Subcutaneous abdominal adipose tissue (tissue), 5 donors: ENCODE measurements at regions not wholly inside any gene's neighbourhood (a gene's known extent, or its start where the extent isn't known, plus 50 kb on each side); places are given as distances from the start of the nearest gene placed in this dataset.
"Not testable (repeated sequence)": the region's sequence is repeated elsewhere in the genome, so short reads cannot be mapped to it uniquely, and the experiment has no call there.

Experiments
- H3K27ac ChIP-seq: one replicate; pipeline ENCODE4 v1.7.0; 2013; ENCODE audit warnings: low read depth, mild to moderate bottlenecking, inconsistent platforms, low read length, moderate library complexity
- H3K27me3 ChIP-seq, 5 donors: one replicate each; pipeline ENCODE4 v1.7.0; 2013; ENCODE audit warnings: low read length in 5 of 5, inconsistent platforms in 1 of 5; ENCODE audit not compliant: control insufficient read depth in 5 of 5, insufficient read depth in 4 of 5
- H3K36me3 ChIP-seq, 5 donors: one replicate each; pipeline ENCODE4 v1.7.0; 2013; ENCODE audit warnings: low read length in 5 of 5; ENCODE audit not compliant: control insufficient read depth in 5 of 5, insufficient read depth in 5 of 5
- H3K4me1 ChIP-seq, 5 donors: one replicate each; pipeline ENCODE4 v1.7.0; 2013; ENCODE audit warnings: low read length in 5 of 5, mild to moderate bottlenecking in 3 of 5, moderate library complexity in 1 of 5; ENCODE audit not compliant: control insufficient read depth in 5 of 5, insufficient read depth in 5 of 5
- H3K4me3 ChIP-seq, 5 donors: one replicate each; pipeline ENCODE4 v1.7.0; 2013; ENCODE audit warnings: low read length in 5 of 5, low read depth in 1 of 5
- H3K9ac ChIP-seq, 5 donors: one replicate each; pipeline ENCODE4 v1.7.0; 2013; ENCODE audit warnings: low read length in 5 of 5, mild to moderate bottlenecking in 4 of 5, moderate library complexity in 3 of 5
- H3K9me3 ChIP-seq, 5 donors: one replicate each; pipeline ENCODE4 v1.7.0; 2013; ENCODE audit warnings: low read length in 5 of 5; ENCODE audit not compliant: control insufficient read depth in 5 of 5
- donor health status: healthy.
- donor health status: healthy.
- donor health status: healthy.
- donor health status: healthy.
- donor health status: healthy.

- Histone ChIP-seq H3K9ac (no peak overlapping the region), H3K27ac (no peak overlapping the region), H3K36me3 (no peaks in the 10 kb centered on the region), H3K9me3 (peaks cover 5 to 23% (median 17%) of the 10 kb centered on the region in 5 donors), H3K4me3 (no peak overlapping the region), H3K27me3 (peaks cover 0 to 6% (median 0%) of the 10 kb centered on the region in 5 donors), H3K4me1 (peaks cover 0 to 16% (median 3%) of the 10 kb centered on the region in 5 donors)
Measured at GRCh38 chr5:172523146-172523745, 68.9 kb upstream of the SH3PXD2B start.

- Histone ChIP-seq H3K4me3 (no peak overlapping the region), H3K9me3 (peaks cover 5 to 23% (median 17%) of the 10 kb centered on the region in 5 donors), H3K4me1 (no peaks in the 10 kb centered on the region), H3K9ac (no peak overlapping the region), H3K36me3 (no peaks in the 10 kb centered on the region), H3K27me3 (peaks cover 0 to 6% (median 0%) of the 10 kb centered on the region in 5 donors), H3K27ac (no peak overlapping the region)
Measured at GRCh38 chr5:172521338-172521932, 67.1 kb upstream of the SH3PXD2B start.

- Histone ChIP-seq H3K4me1 (peaks cover 0 to 20% (median 0%) of the 10 kb centered on the region in 5 donors), H3K27ac (no peak overlapping the region), H3K4me3 (no peak overlapping the region), H3K9me3 (peaks cover 5 to 22% (median 17%) of the 10 kb centered on the region in 5 donors), H3K9ac (no peak overlapping the region), H3K27me3 (peaks cover 0 to 6% (median 0%) of the 10 kb centered on the region in 5 donors), H3K36me3 (no peaks in the 10 kb centered on the region)
Measured at GRCh38 chr5:172511952-172512351, 57.6 kb upstream of the SH3PXD2B start.

GRCh38 chr5:172509405-172509781 is 55.1 kb upstream of the SH3PXD2B start:
- Histone ChIP-seq H3K4me1 (peaks cover 0 to 32% (median 2%) of the 10 kb centered on the region in 5 donors), H3K27me3 (peaks cover 0 to 11% (median 2%) of the 10 kb centered on the region in 5 donors), H3K9me3 (peaks cover 5 to 22% (median 17%) of the 10 kb centered on the region in 5 donors), H3K9ac (no peak overlapping the region), H3K27ac (no peak overlapping the region), H3K36me3 (no peaks in the 10 kb centered on the region), H3K4me3 (no peak overlapping the region)

GRCh38 chr5:172508471-172509404 is 54.4 kb upstream of the SH3PXD2B start:
- Histone ChIP-seq H3K27ac (peak overlapping the region; percentile 55), H3K27me3 (peaks cover 0 to 13% (median 4%) of the 10 kb centered on the region in 5 donors)

GRCh38 chr5:172507485-172507884 is 53.2 kb upstream of the SH3PXD2B start:
- not testable (repeated sequence) for H3K36me3 ChIP-seq, H3K4me3 ChIP-seq, H3K9ac ChIP-seq
- Histone ChIP-seq H3K9me3 (peaks cover 3 to 18% (median 13%) of the 10 kb centered on the region in 5 donors), H3K4me1 (peaks cover 0 to 39% (median 3%) of the 10 kb centered on the region in 5 donors), H3K27ac (peak overlapping the region; percentile 32), H3K27me3 (peaks cover 0 to 13% (median 4%) of the 10 kb centered on the region in 5 donors)

More at GRCh38 chr5:172508471-172509404, 54.4 kb upstream of the SH3PXD2B start:
- Histone ChIP-seq H3K9ac (peak overlapping the region in 1 of 5 donors; percentile 54), H3K4me3 (no peak overlapping the region), H3K9me3 (peaks cover 5 to 22% (median 15%) of the 10 kb centered on the region in 5 donors), H3K36me3 (no peaks in the 10 kb centered on the region), H3K4me1 (peaks cover 0 to 39% (median 3%) of the 10 kb centered on the region in 5 donors)

- Histone ChIP-seq H3K4me1 (peaks cover 0 to 39% (median 3%) of the 10 kb centered on the region in 5 donors), H3K27ac (peak overlapping the region; percentile 32), H3K4me3 (no peak overlapping the region), H3K9me3 (peaks cover 0 to 15% (median 11%) of the 10 kb centered on the region in 5 donors), H3K9ac (no peak overlapping the region), H3K36me3 (no peaks in the 10 kb centered on the region), H3K27me3 (peaks cover 0 to 13% (median 4%) of the 10 kb centered on the region in 5 donors)
Measured at GRCh38 chr5:172506921-172507320, 52.6 kb upstream of the SH3PXD2B start.

- Histone ChIP-seq H3K9me3 (peaks cover 0 to 9% (median 6%) of the 10 kb centered on the region in 5 donors), H3K36me3 (no peaks in the 10 kb centered on the region), H3K27me3 (peaks cover 0 to 13% (median 5%) of the 10 kb centered on the region in 5 donors), H3K4me1 (peaks cover 0 to 39% (median 3%) of the 10 kb centered on the region in 5 donors), H3K9ac (no peak overlapping the region), H3K27ac (no peak overlapping the region), H3K4me3 (no peak overlapping the region)
Measured at GRCh38 chr5:172506251-172506650, 51.9 kb upstream of the SH3PXD2B start.

- Histone ChIP-seq H3K9me3 (peaks cover 0 to 7% (median 2%) of the 10 kb centered on the region in 5 donors), H3K27ac (no peak overlapping the region), H3K36me3 (no peaks in the 10 kb centered on the region), H3K27me3 (peaks cover 0 to 13% (median 5%) of the 10 kb centered on the region in 5 donors), H3K9ac (no peak overlapping the region), H3K4me3 (no peak overlapping the region), H3K4me1 (peaks cover 0 to 39% (median 3%) of the 10 kb centered on the region in 5 donors)
Measured at GRCh38 chr5:172505845-172506244, 51.5 kb upstream of the SH3PXD2B start.
